ENCODE measurements at regions not wholly inside any gene's neighbourhood (a gene's known extent, or its start where the extent isn't known, plus 50 kb on each side); places are given as distances from the start of the nearest gene placed in this dataset.

DNA sequence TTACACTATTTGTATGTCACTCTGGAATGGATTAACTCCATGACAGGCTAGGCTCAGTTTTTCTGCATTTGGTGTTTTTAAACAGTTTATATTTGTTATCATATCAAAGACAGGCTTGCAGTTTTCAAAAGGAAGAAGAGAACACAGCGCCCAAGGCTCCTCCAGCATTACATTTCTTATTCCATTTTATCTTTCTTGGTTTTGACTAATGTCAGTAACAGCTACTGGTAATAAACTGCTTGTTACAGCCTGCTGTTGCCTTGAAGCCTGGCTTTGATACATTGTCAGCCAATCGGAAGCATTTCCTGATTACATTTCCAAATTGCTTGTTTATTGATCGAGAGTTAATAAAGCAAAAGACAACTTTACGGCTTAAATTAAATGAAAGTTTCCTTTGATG, 166.0 kb upstream of the MDFIC start:
- no peak for DNase-seq

DNA sequence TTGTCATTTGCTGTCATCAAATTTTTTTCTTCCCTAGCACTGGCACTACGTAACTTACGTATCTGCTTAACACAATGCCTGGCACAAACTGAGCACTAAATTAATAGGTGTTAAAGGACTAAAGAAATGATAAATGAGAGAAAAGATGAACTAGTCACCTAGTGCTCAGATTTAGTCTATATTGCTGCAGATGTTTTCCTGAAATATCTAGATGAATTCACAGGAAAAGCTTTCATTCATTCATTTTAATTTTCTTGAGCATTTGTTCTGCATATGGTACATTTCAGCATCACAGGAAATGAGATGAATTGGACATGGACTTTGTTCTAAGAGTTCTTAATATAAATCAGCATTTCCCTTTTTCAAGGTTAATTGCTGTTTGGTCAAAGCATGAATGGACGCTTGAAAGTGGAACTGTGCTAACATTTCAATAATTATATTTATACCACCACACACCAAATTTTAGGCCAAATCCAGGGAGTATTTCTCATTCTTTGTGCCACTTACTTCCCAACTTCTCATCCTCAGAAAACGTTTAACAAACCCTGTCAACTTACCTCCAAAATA, 163.2 kb upstream of the MDFIC start:
- no peak for DNase-seq

DNA sequence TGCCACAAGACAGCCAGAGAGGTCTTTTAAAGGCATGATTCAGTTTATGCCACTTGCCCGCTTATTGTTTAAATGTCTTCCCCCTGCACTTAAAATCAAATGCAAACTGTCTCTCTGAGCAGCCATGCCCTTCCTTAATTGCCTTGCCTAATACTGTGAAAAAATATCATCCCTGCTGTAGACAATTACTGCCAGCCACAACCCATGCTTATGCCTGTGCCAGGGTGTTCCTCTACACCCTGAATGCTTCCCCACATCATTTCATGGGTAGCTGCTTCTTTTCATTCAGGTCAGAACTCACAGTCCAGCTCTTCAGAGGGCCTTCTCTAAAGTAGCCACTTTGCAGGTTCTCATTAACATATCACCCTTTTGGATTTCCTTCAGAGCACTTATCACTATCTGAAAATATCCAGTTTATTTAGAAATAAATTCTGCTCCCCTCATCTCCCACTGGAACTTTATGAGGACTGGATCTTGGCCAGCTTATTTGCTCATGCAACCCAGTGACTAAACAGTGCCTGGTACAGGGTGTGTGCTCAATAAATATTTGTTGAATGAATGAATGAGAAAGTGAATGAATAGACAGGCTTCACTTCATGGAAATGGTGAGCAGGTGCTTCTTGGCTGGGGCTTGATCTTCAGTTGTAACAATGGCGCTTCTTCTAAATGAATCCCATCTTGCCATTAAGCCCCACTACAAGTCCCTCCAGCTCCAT, 162.4 kb upstream of the MDFIC start:
- DNase-seq = no peak

GRCh38 chr7:114760477-114760876, 161.4 kb upstream of the MDFIC start:
- DNase-seq = no peak

DNA sequence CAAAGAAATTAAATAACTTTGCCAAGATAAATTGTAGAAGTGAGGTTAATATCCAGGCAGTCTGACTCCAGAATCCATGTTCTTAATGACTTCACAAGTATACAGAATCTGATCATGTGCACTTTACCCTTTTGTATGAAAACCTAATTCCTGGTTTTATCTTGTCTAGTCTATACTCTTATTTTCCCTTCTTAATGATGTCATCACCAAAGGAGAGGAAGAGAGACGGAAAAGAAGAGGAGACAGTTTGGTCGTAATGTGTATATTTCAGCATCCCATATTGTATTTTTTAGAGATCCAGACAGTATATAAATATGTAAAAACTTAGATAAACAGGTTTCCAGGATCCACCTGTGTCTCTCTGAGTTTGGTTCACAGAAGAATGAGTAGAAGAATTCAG, 159.9 kb upstream of the MDFIC start:
- DNase-seq = no peak

DNA sequence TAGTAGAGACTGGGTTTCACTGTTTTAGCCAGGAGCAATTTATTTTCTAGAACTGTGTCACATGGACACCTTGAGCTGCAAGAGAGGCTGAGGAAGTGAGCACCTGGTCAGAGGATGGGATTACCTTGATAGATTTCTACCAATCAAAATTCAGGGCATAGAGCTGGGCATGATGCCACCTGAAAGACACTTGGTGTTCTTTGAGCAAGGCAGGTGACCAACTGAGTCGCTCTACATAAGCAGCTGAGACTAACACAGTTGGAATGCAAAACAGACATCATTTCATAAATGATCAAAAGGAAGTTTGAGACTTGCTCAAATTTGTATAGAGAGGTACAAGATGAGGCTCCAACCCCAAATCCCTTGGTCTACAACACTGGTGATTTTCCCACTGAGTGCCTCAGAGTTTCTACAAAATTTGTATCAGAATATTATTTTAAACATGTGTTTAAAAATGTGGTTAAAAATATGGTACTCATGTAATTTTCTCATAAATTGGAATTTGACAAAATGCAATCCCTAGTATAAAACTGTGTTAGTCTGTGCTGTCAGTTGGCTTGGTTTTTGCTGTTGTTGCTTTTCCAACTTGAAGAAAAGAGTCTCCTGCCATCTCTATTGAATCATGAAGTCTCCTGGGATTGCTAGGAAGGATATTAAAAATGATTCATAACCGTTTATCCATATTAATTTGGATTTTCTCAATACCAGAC, 156.4 kb upstream of the MDFIC start:
- peak; percentile 16 to 36 (median 20) for DNase-seq

GRCh38 chr7:114766041-114766356, 155.9 kb upstream of the MDFIC start:
- no peak for DNase-seq

- DNase-seq = no peak
Measured at GRCh38 chr7:114777288-114777687, 144.6 kb upstream of the MDFIC start.

- no peak for DNase-seq
Measured at GRCh38 chr7:114783508-114783907, 138.4 kb upstream of the MDFIC start.

- no peak for DNase-seq
Measured at GRCh38 chr7:114784177-114784576, 137.7 kb upstream of the MDFIC start.

GRCh38 chr7:114784746-114785145, 137.1 kb upstream of the MDFIC start:
- DNase-seq = no peak

GRCh38 chr7:114785496-114785895, 136.4 kb upstream of the MDFIC start:
- DNase-seq = no peak

GRCh38 chr7:114786455-114786854, 135.4 kb upstream of the MDFIC start:
- no peak for DNase-seq

DNA sequence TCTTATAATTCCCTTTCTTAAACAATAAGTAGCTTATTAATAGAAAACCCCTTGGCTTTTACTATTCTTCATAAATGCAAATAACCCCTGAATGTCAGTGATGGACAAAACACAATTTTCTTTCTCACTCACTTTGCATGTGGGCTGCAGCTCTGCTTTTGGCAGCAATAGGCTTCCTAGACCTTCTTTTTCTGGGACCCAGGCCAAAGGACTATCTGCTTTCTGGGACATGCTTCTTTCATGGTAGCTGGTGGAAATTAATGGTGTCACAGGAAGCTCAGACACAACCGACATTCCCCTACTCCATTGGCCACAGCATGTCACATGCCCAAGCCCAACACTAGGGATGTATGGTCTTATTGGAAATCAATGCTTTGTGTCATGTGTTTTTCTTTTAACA, 134.3 kb upstream of the MDFIC start:
- DNase-seq = no peak

DNA sequence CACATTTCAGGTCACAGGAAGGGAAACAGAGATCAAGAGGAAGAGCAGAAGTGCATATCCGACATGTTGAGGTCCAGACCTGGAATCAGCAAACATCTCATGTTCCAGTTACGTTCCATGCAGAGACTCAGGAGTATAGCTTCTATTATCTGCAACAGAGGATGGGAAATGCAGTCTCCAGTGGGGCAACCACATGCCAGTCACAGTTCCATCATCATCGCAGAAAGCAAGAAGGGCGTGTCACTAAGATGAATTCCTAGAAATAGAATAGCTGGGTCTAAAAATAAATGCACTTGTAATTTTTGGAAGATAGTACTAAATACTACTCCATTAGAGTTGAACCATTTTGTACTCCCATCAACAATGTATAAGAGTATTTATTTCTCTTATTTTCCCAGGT, 133.2 kb upstream of the MDFIC start:
- no peak for DNase-seq

GRCh38 chr7:114789161-114789560, 132.7 kb upstream of the MDFIC start:
- DNase-seq = no peak

GRCh38 chr7:114789871-114790311, 132.0 kb upstream of the MDFIC start:
- DNase-seq = peak in 1 of 3 donors; percentile 59

DNA sequence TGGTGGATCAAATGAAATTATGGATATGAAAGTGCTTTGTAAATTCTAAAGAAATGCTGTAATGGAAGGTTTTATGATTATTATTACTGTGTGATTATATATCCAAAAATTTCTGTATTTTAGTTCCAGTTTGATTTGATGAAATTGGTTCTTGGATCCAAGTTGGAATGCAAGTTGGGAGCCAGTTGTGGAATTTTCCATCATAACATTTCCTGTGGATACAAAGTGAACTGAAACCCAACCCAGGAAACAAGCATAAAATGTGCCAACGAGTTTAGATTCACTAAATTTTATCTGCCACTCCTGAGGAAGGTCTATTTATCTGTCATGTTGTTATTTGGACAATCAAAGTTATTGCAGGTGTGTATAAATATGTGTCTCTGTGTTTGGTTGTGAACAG, 131.4 kb upstream of the MDFIC start:
- DNase-seq = peak in 2 of 3 donors; percentile 16 to 36

DNA sequence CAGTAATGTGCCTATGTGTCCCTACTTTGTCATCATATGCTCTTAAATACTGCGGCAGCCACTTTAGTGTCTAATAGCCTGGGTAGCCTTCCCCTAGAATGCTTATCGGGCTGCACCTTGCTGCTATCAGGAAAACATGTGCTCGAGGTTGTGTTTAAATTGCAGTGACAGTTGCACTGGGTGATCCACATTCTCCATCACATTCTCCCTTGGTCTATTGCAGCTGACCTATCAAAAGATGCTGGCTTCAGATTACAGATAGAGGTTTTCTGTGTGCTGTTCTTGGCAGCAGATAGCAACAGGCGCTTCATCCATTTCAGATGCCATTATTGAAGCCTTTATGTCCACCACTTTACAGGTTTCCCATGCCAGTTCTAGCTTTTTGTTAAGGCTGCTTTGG, 130.1 kb upstream of the MDFIC start:
- no peak for DNase-seq

- no peak for DNase-seq
Measured at GRCh38 chr7:114793155-114793845, 128.6 kb upstream of the MDFIC start.

DNA sequence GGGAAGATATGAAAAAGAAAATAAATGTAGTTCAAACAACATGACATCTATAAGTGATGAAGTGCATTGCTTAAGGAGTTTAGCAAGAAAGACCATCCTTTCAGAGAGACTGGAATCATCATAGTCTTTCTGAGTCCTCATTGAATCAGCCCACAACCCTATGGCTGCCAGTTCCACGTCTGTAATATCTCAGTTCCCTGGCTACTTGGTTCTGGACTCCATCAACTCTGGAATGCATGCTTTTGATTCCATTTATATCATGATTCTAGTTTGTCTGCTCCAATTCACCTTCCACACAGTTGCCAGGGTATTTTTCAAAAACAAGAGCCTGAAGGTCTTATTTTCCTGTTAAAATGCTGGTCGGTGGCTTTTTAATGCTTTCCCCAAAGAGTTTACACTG, 126.4 kb upstream of the MDFIC start:
- DNase-seq = no peak

DNA sequence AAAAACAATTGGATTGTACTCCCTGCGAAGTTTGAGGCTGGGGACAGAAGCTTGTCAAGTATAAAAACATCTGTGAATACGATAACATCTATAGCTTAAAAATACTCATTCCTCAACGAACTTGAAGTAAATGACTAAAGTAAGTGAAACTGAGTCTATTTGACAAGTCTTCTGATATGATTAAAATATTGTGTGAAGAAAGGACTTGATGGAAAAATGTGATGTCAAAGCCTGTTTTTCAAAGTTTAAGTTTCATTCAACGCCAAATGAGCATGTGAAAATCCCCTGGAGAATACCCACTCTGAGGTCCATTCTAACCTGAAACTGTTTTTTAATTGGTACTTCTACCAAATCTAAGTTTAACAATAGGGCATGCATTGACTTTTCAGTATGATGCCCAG, 122.3 kb upstream of the MDFIC start:
- DNase-seq = no peak

GRCh38 chr7:114802632-114803031, 119.3 kb upstream of the MDFIC start:
- no peak for DNase-seq
